ENCODE measurements at regions not wholly inside any gene's neighbourhood (a gene's known extent, or its start where the extent isn't known, plus 50 kb on each side); places are given as distances from the start of the nearest gene placed in this dataset.

- Histone ChIP-seq H3K27me3 (replicated peaks; ENCODE audit: control insufficient read depth, insufficient read depth, low read length, poor library complexity, severe bottlenecking) (no peaks in the 10 kb centered on the region), H3K9me3 (ENCODE audit: control insufficient read depth, low read length) (no peaks in the 10 kb centered on the region), H3K4me1 (ENCODE audit: control insufficient read depth, insufficient read depth, low read length, poor library complexity, severe bottlenecking) (no peaks in the 10 kb centered on the region), H3K4me3 (ENCODE audit: insufficient read depth, low read depth, low read length, poor library complexity, severe bottlenecking) (no peak overlapping the region), H3K27ac (ENCODE audit: insufficient read depth, low read length, poor library complexity, severe bottlenecking) (no peak overlapping the region), H3K36me3 (ENCODE audit: control insufficient read depth, insufficient read depth, low read length) (no peaks in the 10 kb centered on the region)
- no peak for DNase-seq
Observed at GRCh38 chr1:60564916-60565750, 491.6 kb upstream of the C1orf87 start.

DNA sequence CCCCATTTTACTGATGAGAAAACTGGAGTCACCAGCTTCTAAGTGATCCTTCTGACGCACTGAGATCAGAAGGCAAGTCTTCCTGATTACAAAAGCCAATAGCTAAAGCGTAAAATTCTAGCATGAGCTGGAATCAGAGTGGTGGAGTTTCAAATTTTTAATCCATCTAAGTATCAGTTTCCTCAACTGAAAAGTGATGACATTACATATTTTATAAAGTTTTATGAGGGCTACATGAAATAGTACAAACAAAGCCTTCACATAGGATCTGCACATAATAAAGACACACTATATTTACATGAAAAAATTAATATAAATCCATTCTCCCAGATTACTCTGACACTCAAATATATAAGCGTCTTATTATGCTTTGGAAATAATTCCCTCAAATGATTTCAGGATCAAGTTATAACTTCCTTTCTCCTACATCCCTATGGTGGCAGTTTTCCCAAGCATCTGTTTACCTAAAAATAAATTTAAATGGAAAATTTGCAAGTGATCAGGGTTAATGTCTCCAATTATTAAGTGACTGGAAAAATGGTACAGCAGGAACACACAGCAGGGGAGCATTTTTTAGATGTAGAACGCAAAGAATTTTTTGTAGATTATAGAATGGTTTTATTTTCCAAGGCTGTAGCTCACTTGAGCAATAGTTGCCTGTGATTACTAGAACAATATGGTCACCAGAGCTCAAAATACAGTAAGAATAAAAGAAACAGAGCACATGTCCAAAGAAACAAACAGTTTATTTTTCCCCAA lies 490.4 kb upstream of the C1orf87 start:
- Histone ChIP-seq H3K27me3 (replicated peaks; ENCODE audit: control insufficient read depth, insufficient read depth, low read length, poor library complexity, severe bottlenecking) (no peaks in the 10 kb centered on the region), H3K36me3 (ENCODE audit: control insufficient read depth, insufficient read depth, low read length) (no peaks in the 10 kb centered on the region), H3K4me3 (ENCODE audit: insufficient read depth, low read depth, low read length, poor library complexity, severe bottlenecking) (no peak overlapping the region), H3K27ac (ENCODE audit: insufficient read depth, low read length, poor library complexity, severe bottlenecking) (no peak overlapping the region), H3K4me1 (ENCODE audit: control insufficient read depth, insufficient read depth, low read length, poor library complexity, severe bottlenecking) (no peaks in the 10 kb centered on the region), H3K9me3 (ENCODE audit: control insufficient read depth, low read length) (no peaks in the 10 kb centered on the region)
- no peak for DNase-seq

GRCh38 chr1:60562740-60563139 lies 489.2 kb upstream of the C1orf87 start:
- Histone ChIP-seq H3K36me3 (ENCODE audit: control insufficient read depth, insufficient read depth, low read length) (no peaks in the 10 kb centered on the region), H3K4me1 (ENCODE audit: control insufficient read depth, insufficient read depth, low read length, poor library complexity, severe bottlenecking) (no peaks in the 10 kb centered on the region), H3K4me3 (ENCODE audit: insufficient read depth, low read depth, low read length, poor library complexity, severe bottlenecking) (no peak overlapping the region), H3K9me3 (ENCODE audit: control insufficient read depth, low read length) (no peaks in the 10 kb centered on the region), H3K27me3 (replicated peaks; ENCODE audit: control insufficient read depth, insufficient read depth, low read length, poor library complexity, severe bottlenecking) (no peaks in the 10 kb centered on the region), H3K27ac (ENCODE audit: insufficient read depth, low read length, poor library complexity, severe bottlenecking) (no peak overlapping the region)
- no peak for DNase-seq

DNA sequence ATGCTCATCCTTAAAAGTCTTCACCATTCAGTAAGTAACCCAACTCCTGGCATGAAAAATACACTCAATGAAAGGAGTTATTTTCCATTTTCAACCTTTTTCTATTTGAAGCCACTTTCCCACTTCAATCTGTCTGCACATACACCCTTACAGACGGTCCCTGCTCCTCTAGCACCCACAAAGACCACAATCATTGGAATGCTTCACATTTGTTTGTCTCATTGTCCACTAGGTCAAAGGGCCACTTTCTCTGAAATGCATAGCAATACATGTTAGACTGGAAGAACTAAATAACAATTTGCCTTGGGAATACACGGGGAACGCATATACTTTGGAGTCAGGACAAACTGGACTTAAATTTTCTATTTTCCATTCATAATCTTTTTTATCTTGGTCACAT lies 487.1 kb upstream of the C1orf87 start:
- H3K27me3 ChIP-seq (replicated peaks; ENCODE audit: control insufficient read depth, insufficient read depth, low read length, poor library complexity, severe bottlenecking) = no peaks in the 10 kb centered on the region
- no peak overlapping the region for H3K27ac ChIP-seq (ENCODE audit: insufficient read depth, low read length, poor library complexity, severe bottlenecking)
- no peaks in the 10 kb centered on the region for H3K4me1 ChIP-seq (ENCODE audit: control insufficient read depth, insufficient read depth, low read length, poor library complexity, severe bottlenecking)
- H3K4me3 ChIP-seq (ENCODE audit: insufficient read depth, low read depth, low read length, poor library complexity, severe bottlenecking) = no peak overlapping the region
- no peaks in the 10 kb centered on the region for H3K36me3 ChIP-seq (ENCODE audit: control insufficient read depth, insufficient read depth, low read length)
- no peaks in the 10 kb centered on the region for H3K9me3 ChIP-seq (ENCODE audit: control insufficient read depth, low read length)
- DNase-seq = no peak

DNA sequence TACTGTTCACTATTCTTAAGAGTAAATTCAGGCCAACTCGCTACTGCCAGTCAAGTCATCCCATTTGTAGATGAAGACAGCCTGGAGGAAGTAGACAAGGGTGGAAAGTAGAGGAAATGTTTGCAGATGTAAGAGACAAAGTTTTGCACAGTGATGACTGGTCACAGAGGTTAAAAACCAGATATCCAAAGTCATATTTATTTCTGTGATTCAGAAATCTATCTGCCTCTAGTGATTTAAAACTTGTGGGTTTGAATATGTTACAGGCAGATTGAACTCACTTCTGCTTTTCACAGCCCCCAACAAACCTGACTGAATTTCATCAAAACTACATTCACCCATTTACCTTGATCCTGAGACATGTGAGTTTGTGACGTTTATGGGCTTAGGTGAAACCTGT lies 484.7 kb upstream of the C1orf87 start:
- Histone ChIP-seq H3K4me1 (ENCODE audit: control insufficient read depth, insufficient read depth, low read length, poor library complexity, severe bottlenecking) (no peaks in the 10 kb centered on the region), H3K27ac (ENCODE audit: insufficient read depth, low read length, poor library complexity, severe bottlenecking) (no peak overlapping the region), H3K36me3 (ENCODE audit: control insufficient read depth, insufficient read depth, low read length) (no peaks in the 10 kb centered on the region), H3K9me3 (ENCODE audit: control insufficient read depth, low read length) (no peaks in the 10 kb centered on the region), H3K27me3 (replicated peaks; ENCODE audit: control insufficient read depth, insufficient read depth, low read length, poor library complexity, severe bottlenecking) (no peaks in the 10 kb centered on the region), H3K4me3 (ENCODE audit: insufficient read depth, low read depth, low read length, poor library complexity, severe bottlenecking) (no peak overlapping the region)
- DNase-seq = no peak

DNA sequence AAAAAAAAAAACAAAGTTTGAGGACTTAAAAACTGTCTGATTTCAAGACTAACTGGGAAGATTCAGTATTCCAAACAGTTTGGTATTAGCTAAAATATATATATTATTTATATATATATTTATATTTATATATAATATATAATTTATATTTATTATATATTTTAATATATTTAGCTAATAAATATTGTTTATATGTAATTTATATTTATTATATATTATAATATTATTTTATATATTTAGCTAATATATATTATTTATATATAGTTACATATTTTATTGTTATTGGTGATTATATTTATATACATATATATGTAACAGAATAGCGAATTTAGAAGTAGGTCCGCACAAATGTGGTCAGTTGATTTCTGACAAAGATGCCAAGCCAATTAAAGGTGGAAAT lies 480.2 kb upstream of the C1orf87 start:
- Histone ChIP-seq H3K36me3 (ENCODE audit: control insufficient read depth, insufficient read depth, low read length) (no peaks in the 10 kb centered on the region), H3K27me3 (replicated peaks; ENCODE audit: control insufficient read depth, insufficient read depth, low read length, poor library complexity, severe bottlenecking) (no peaks in the 10 kb centered on the region), H3K4me1 (ENCODE audit: control insufficient read depth, insufficient read depth, low read length, poor library complexity, severe bottlenecking) (no peaks in the 10 kb centered on the region), H3K9me3 (ENCODE audit: control insufficient read depth, low read length) (no peaks in the 10 kb centered on the region), H3K27ac (ENCODE audit: insufficient read depth, low read length, poor library complexity, severe bottlenecking) (no peak overlapping the region), H3K4me3 (ENCODE audit: insufficient read depth, low read depth, low read length, poor library complexity, severe bottlenecking) (no peak overlapping the region)
- no peak for DNase-seq

DNA sequence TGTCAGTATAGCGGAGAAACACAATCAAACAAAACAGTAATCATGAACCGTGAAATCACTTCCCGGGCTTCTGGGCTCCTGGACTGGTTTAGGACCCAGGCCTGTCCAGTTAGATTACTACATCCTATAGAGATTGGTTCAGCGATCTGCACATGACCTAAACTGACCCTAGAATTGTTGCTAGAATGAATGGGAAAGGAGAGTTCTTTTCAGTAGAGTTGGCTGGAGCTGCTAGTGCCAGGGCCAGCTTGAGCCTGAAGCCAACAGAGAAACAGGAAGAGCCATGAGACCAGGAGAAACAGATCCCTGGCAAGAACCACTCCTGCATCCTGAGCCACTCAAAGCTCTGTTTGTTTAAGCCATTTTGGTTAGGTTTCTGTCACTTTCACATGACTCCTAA lies 474.3 kb upstream of the C1orf87 start:
- Histone ChIP-seq H3K36me3 (ENCODE audit: control insufficient read depth, insufficient read depth, low read length) (no peaks in the 10 kb centered on the region), H3K4me3 (ENCODE audit: insufficient read depth, low read depth, low read length, poor library complexity, severe bottlenecking) (no peak overlapping the region), H3K27me3 (replicated peaks; ENCODE audit: control insufficient read depth, insufficient read depth, low read length, poor library complexity, severe bottlenecking) (no peaks in the 10 kb centered on the region), H3K9me3 (ENCODE audit: control insufficient read depth, low read length) (no peaks in the 10 kb centered on the region), H3K4me1 (ENCODE audit: control insufficient read depth, insufficient read depth, low read length, poor library complexity, severe bottlenecking) (no peaks in the 10 kb centered on the region), H3K27ac (ENCODE audit: insufficient read depth, low read length, poor library complexity, severe bottlenecking) (no peak overlapping the region)
- no peak for DNase-seq

DNA sequence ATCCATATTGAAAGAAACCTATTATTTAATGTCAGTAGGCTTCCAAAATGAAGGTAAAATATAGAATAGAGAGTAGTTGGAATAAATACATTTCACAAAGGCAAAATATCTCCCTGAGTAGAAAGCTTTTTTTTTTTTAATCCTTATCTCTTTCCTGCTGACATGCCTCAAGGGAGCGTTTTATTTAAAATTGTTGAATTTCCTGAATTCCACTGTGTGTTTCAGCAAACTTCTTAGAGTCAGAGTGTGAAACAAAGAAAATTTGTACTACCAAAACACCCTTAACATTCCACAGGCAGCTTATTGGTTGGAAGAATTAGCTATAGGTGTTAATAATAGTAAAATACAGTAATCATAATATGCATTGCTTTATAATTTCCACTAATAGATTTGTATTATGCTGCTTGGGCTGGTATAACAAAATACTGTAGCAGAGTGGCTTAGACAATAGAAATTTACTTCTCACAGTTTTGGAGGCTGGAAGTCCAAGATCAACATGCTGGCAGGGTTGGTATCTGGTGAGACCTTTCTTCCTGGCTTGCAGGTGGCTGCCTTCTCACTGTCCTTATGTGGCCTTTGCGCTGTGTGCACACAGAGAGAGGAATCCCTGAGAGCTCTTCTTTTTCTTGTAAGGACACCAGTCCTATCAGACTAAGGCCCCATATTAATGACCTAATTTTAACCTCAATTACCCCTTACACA lies 468.4 kb upstream of the C1orf87 start:
- Histone ChIP-seq H3K9me3 (ENCODE audit: control insufficient read depth, low read length) (no peaks in the 10 kb centered on the region), H3K36me3 (ENCODE audit: control insufficient read depth, insufficient read depth, low read length) (no peaks in the 10 kb centered on the region), H3K27me3 (replicated peaks; ENCODE audit: control insufficient read depth, insufficient read depth, low read length, poor library complexity, severe bottlenecking) (no peaks in the 10 kb centered on the region), H3K4me1 (ENCODE audit: control insufficient read depth, insufficient read depth, low read length, poor library complexity, severe bottlenecking) (no peaks in the 10 kb centered on the region), H3K4me3 (ENCODE audit: insufficient read depth, low read depth, low read length, poor library complexity, severe bottlenecking) (no peak overlapping the region), H3K27ac (ENCODE audit: insufficient read depth, low read length, poor library complexity, severe bottlenecking) (no peak overlapping the region)
- DNase-seq = no peak

- no peaks in the 10 kb centered on the region for H3K36me3 ChIP-seq (ENCODE audit: control insufficient read depth, insufficient read depth, low read length)
- DNase-seq = no peak
- no peak overlapping the region for H3K27ac ChIP-seq (ENCODE audit: insufficient read depth, low read length, poor library complexity, severe bottlenecking)
- H3K4me1 ChIP-seq (ENCODE audit: control insufficient read depth, insufficient read depth, low read length, poor library complexity, severe bottlenecking) = no peaks in the 10 kb centered on the region
- no peak overlapping the region for H3K4me3 ChIP-seq (ENCODE audit: insufficient read depth, low read depth, low read length, poor library complexity, severe bottlenecking)
- H3K9me3 ChIP-seq (ENCODE audit: control insufficient read depth, low read length) = no peaks in the 10 kb centered on the region
- no peaks in the 10 kb centered on the region for H3K27me3 ChIP-seq (replicated peaks; ENCODE audit: control insufficient read depth, insufficient read depth, low read length, poor library complexity, severe bottlenecking)
Observed at GRCh38 chr1:60540141-60540540, 466.6 kb upstream of the C1orf87 start.

- no peak for DNase-seq
- Histone ChIP-seq H3K36me3 (ENCODE audit: control insufficient read depth, insufficient read depth, low read length) (no peaks in the 10 kb centered on the region), H3K27me3 (replicated peaks; ENCODE audit: control insufficient read depth, insufficient read depth, low read length, poor library complexity, severe bottlenecking) (no peaks in the 10 kb centered on the region), H3K27ac (ENCODE audit: insufficient read depth, low read length, poor library complexity, severe bottlenecking) (no peak overlapping the region), H3K9me3 (ENCODE audit: control insufficient read depth, low read length) (no peaks in the 10 kb centered on the region), H3K4me3 (ENCODE audit: insufficient read depth, low read depth, low read length, poor library complexity, severe bottlenecking) (no peak overlapping the region), H3K4me1 (ENCODE audit: control insufficient read depth, insufficient read depth, low read length, poor library complexity, severe bottlenecking) (no peaks in the 10 kb centered on the region)
Observed at GRCh38 chr1:60535713-60536112, 462.1 kb upstream of the C1orf87 start.

Data from effector memory CD4-positive, alpha-beta T cell (primary cell).